Liver (tissue), 8 donors: ENCODE measurements at regions not wholly inside any gene's neighbourhood (a gene's known extent, or its start where the extent isn't known, plus 50 kb on each side); places are given as distances from the start of the nearest gene placed in this dataset.

Source experiments
- DNase-seq: peaks from one replicate; pipeline ENCODE4 v3.0.0-alpha.2; 2017; ENCODE audit warnings: low spot score
- H3K27ac ChIP-seq, 2 donors: one replicate each; pipeline ENCODE4 v1.7.0; 2013; ENCODE audit warnings: inconsistent platforms in 2 of 2, low read length in 2 of 2, control low read depth in 1 of 2, low read depth in 1 of 2, mild to moderate bottlenecking in 1 of 2
- H3K27me3 ChIP-seq, 4 donors: one replicate each; pipeline versions ENCODE4 v1.6.1 to v1.7.0; 2013; ENCODE audit warnings: low read length in 3 of 4, inconsistent platforms in 1 of 4, mild to moderate bottlenecking in 1 of 4, moderate library complexity in 1 of 4; ENCODE audit not compliant: control insufficient read depth in 4 of 4, insufficient read depth in 4 of 4
- H3K36me3 ChIP-seq, 4 donors: one replicate each; pipeline versions ENCODE4 v1.6.1 to v1.7.0; 2013; ENCODE audit warnings: low read length in 3 of 4, mild to moderate bottlenecking in 3 of 4, low read depth in 1 of 4, moderate library complexity in 1 of 4; ENCODE audit not compliant: control insufficient read depth in 4 of 4, insufficient read depth in 3 of 4
- H3K4me1 ChIP-seq, 4 donors: one replicate each; pipeline versions ENCODE4 v1.6.1 to v1.7.0; 2013; ENCODE audit warnings: low read length in 3 of 4, mild to moderate bottlenecking in 3 of 4, moderate library complexity in 1 of 4; ENCODE audit not compliant: control insufficient read depth in 4 of 4, insufficient read depth in 4 of 4
- H3K4me3 ChIP-seq, 3 donors: one replicate each; pipeline versions ENCODE4 v1.6.1 to v1.7.0; 2013; ENCODE audit warnings: low read length in 3 of 3, control low read depth in 1 of 3, low read depth in 1 of 3, mild to moderate bottlenecking in 1 of 3
- H3K9ac ChIP-seq, 2 donors: one replicate each; pipeline ENCODE4 v1.7.0; 2013; ENCODE audit warnings: low read length in 2 of 2, mild to moderate bottlenecking in 2 of 2, moderate library complexity in 2 of 2, control low read depth in 1 of 2, low read depth in 1 of 2
- H3K9me3 ChIP-seq, 4 donors: one replicate each; pipeline versions ENCODE4 v1.6.1 to v1.7.0; 2013; ENCODE audit warnings: low read length in 3 of 4; ENCODE audit not compliant: control insufficient read depth in 4 of 4
- ATF3 ChIP-seq: IDR thresholded peaks from 2 replicates; pipeline ENCODE4 v1.6.1; 2016; ENCODE audit warnings: antibody characterized with exemption
- CTCF ChIP-seq: fragments of 150-350 bp; IDR thresholded peaks from 2 replicates; pipeline ENCODE4 v1.5.1; 2017; ENCODE audit warnings: improper control_type of control experiment, low read depth, low read length; ENCODE audit not compliant: missing input control
- FOXA1 ChIP-seq: IDR thresholded peaks from 2 replicates; pipeline ENCODE4 v1.6.1; 2016; ENCODE audit warnings: antibody characterized with exemption
- FOXA2 ChIP-seq: IDR thresholded peaks from 2 replicates; pipeline ENCODE4 v1.6.1; 2016; ENCODE audit warnings: antibody characterized with exemption
- GABPA ChIP-seq, 2 donors: IDR thresholded peaks in 1 of 2; conservative IDR thresholded peaks in 1 of 2; 2 replicates each; pipeline ENCODE4 v1.6.1; 2016; ENCODE audit warnings: antibody characterized with exemption in 2 of 2, mild to moderate bottlenecking in 1 of 2, moderate library complexity in 1 of 2
- HNF4A ChIP-seq, 2 donors: conservative IDR thresholded peaks; 2 replicates each; pipeline ENCODE4 v1.6.1; 2016; ENCODE audit warnings: antibody characterized with exemption in 2 of 2, mild to moderate bottlenecking in 2 of 2
- JUND ChIP-seq, 2 donors: IDR thresholded peaks; 2 replicates each; pipeline ENCODE4 v1.6.1; 2016; ENCODE audit warnings: antibody characterized with exemption in 2 of 2
- MAX ChIP-seq: IDR thresholded peaks from 2 replicates; pipeline ENCODE4 v1.6.1; 2016; ENCODE audit warnings: antibody characterized with exemption
- NR2F2 ChIP-seq: IDR thresholded peaks from 2 replicates; pipeline ENCODE4 v1.6.1; 2016; ENCODE audit warnings: antibody characterized with exemption
- REST ChIP-seq: IDR thresholded peaks from 2 replicates; pipeline ENCODE4 v1.6.1; 2016; ENCODE audit warnings: antibody characterized with exemption, mild to moderate bottlenecking
- RXRA ChIP-seq, 2 donors: IDR thresholded peaks; 2 replicates each; pipeline ENCODE4 v1.6.1; 2017 to 2018; ENCODE audit warnings: antibody characterized with exemption in 2 of 2, mild to moderate bottlenecking in 1 of 2
- SP1 ChIP-seq: IDR thresholded peaks from 2 replicates; pipeline ENCODE4 v1.6.1; 2018; ENCODE audit warnings: antibody characterized with exemption, mild to moderate bottlenecking
- YY1 ChIP-seq: IDR thresholded peaks from 2 replicates; pipeline ENCODE4 v1.6.1; 2016; ENCODE audit warnings: antibody characterized with exemption, mild to moderate bottlenecking
- ZBTB33 ChIP-seq: IDR thresholded peaks from 2 replicates; pipeline ENCODE4 v1.6.1; 2016; ENCODE audit warnings: antibody characterized with exemption
- WGBS: extraction: QIAGEN DNeasy Blood & Tissue Kit; methylation state at CpG from one replicate; pipeline ENCODE4 v1.1.7; 2013; 5-methylcytosine and 5-hydroxymethylcytosine counted together
- donor health status: healthy.
- donor health status: healthy.
- donor health status: healthy.
- donor health status: healthy.
- donor health status: healthy.

- DNase-seq = no peak
- 65% methylated on average over 5 of the region's 5 CpGs for WGBS
- H3K36me3 ChIP-seq = no peaks in the 10 kb centered on the region
- no peak overlapping the region for H3K27ac ChIP-seq
- no peak overlapping the region for H3K4me3 ChIP-seq
- H3K9me3 ChIP-seq = no peaks in the 10 kb centered on the region
- no peak for TF ChIP-seq CTCF
- TF ChIP-seq MAX = no peak
- TF ChIP-seq SP1 = no peak
- TF ChIP-seq REST = no peak
- TF ChIP-seq ZBTB33 = no peak
- no peak for TF ChIP-seq JUND (IDR thresholded peaks at IDR 0.05)
- TF ChIP-seq FOXA2 = no peak
- TF ChIP-seq ATF3 = no peak
- no peak for TF ChIP-seq NR2F2
- no peak for TF ChIP-seq FOXA1
- H3K9ac ChIP-seq = no peak overlapping the region
- no peaks in the 10 kb centered on the region for H3K4me1 ChIP-seq
- H3K27me3 ChIP-seq = peaks cover 0 to 5% (median 0%) of the 10 kb centered on the region in 4 donors
Measured at GRCh38 chr11:131303611-131304119, 66.8 kb upstream of the NTM start.

- no peak overlapping the region for H3K27ac ChIP-seq
- peaks cover 0 to 2% (median 0%) of the 10 kb centered on the region in 4 donors for H3K4me1 ChIP-seq
- peaks cover 0 to 7% (median 0%) of the 10 kb centered on the region in 4 donors for H3K27me3 ChIP-seq
- H3K9me3 ChIP-seq = no peaks in the 10 kb centered on the region
- WGBS = 59% methylated on average over 3 of the region's 3 CpGs
- no peak overlapping the region for H3K4me3 ChIP-seq
- no peak for DNase-seq
- no peaks in the 10 kb centered on the region for H3K36me3 ChIP-seq
- no peak overlapping the region for H3K9ac ChIP-seq
- TF ChIP-seq FOXA1 (no peak), HNF4A (conservative IDR thresholded peaks at IDR 0.05) (no peak), YY1 (no peak), ZBTB33 (no peak), REST (no peak), SP1 (no peak), RXRA (IDR thresholded peaks at IDR 0.05) (no peak), FOXA2 (no peak), CTCF (no peak), ATF3 (no peak), GABPA (IDR thresholded peaks at IDR 0.05 in 1 of 2, conservative IDR thresholded peaks at IDR 0.05 in 1 of 2) (no peak)
Measured at GRCh38 chr11:131305005-131305404, 65.4 kb upstream of the NTM start.
